HUES64 (cell line): ENCODE measurements at regions not wholly inside any gene's neighbourhood (a gene's known extent, or its start where the extent isn't known, plus 50 kb on each side); places are given as distances from the start of the nearest gene placed in this dataset.

ENCODE experiments used
- H3K27ac ChIP-seq: 2 replicates; pipeline ENCODE4 v1.7.0; 2013; ENCODE audit warnings: low read depth, low read length, inconsistent platforms
- H3K27me3 ChIP-seq: 2 replicates; pipeline ENCODE4 v1.6.1; 2013; ENCODE audit warnings: mild to moderate bottlenecking, low read length; ENCODE audit not compliant: insufficient read depth
- H3K36me3 ChIP-seq: 2 replicates; pipeline ENCODE4 v1.6.1; 2013; ENCODE audit warnings: mild to moderate bottlenecking, low read length; ENCODE audit not compliant: insufficient read depth
- H3K4me1 ChIP-seq: 2 replicates; pipeline ENCODE4 v1.6.1; 2013; ENCODE audit warnings: mild to moderate bottlenecking, low read length, moderate library complexity; ENCODE audit not compliant: insufficient read depth
- H3K4me3 ChIP-seq: 2 replicates; pipeline ENCODE4 v1.5.1; 2013; ENCODE audit warnings: mild to moderate bottlenecking, low read length, moderate library complexity
- H3K9ac ChIP-seq: 2 replicates; pipeline ENCODE4 v1.6.1; 2013; ENCODE audit warnings: mild to moderate bottlenecking, low read depth, low read length
- H3K9me3 ChIP-seq: 2 replicates; pipeline ENCODE4 v1.6.1; 2013; ENCODE audit warnings: low read depth, low read length; ENCODE audit not compliant: insufficient read depth
- WGBS: fragments of 150-250, 120-280 bp; methylation state at CpG from one replicate; pipeline ENCODE4 v1.1.7; 2013; ENCODE audit warnings: missing lambda C conversion rate; 5-methylcytosine and 5-hydroxymethylcytosine counted together

DNA sequence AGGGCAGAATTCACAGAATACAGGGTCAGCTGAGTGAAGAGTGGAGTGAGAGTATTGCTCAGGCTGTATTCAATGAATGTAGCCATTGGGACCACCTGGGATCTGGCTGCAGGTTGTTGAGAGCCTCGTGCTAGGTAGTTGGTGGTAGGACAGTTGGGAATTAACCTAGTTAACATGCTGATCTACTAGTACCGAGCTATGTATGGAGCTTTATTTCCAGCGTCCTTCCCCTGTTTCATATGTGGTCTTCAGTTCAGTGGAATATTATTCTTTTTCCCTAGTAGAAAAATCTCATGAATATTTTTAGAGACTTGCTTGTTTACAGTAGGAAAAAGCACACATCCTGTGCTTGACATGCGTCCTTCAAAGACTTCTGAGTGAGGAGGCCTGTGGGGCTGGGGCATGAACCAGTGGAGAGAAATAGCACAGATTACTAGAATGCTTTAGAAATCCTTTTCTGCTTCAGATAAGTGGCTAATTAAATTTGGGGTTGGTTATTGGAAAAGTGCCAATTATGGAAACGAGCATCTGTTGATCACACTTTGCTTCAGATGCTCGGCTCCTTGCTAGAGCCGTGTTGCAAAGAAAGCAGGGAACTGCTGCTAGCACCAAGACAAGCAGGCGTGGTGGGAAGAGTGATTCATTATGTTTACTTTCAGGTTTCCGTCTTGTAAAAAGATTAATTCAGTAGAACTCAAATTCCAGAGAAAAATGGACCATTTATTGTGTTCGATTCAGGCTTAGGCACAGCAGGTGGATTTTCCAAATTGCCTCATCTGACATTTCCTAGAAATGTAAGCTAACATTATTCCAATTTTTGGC, 53.6 kb downstream of the ARF6 start:
- Histone ChIP-seq H3K9ac (no peak overlapping the region), H3K36me3 (no peaks in the 10 kb centered on the region), H3K9me3 (no peaks in the 10 kb centered on the region), H3K4me1 (no peaks in the 10 kb centered on the region), H3K4me3 (no peak overlapping the region), H3K27ac (no peak overlapping the region), H3K27me3 (no peaks in the 10 kb centered on the region)
- WGBS: 81% methylated on average over 9 of the region's 10 CpGs

DNA sequence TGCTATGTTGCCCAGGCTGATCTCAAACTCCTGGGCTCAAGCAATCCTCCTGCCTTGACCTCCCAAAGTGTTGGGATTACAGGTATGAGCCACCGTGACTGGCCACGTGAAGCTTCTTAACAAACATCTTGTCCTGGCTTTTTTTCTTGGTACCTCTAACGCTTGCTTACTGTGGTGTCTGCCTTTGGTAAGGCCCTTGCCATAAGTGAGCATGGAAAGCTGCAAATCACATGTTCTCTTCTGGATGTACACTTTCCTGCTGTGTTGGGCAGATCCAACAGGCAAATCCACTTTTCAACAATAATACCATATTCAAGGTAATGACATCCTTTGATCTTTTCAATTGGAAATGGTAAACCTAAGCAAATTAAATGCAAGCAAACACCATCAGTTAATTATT, 54.6 kb downstream of the ARF6 start:
- H3K27ac ChIP-seq: no peak overlapping the region
- no peak overlapping the region for H3K9ac ChIP-seq
- no peak overlapping the region for H3K4me3 ChIP-seq
- no peaks in the 10 kb centered on the region for H3K27me3 ChIP-seq
- 93% methylated on average over 3 of the region's 3 CpGs for WGBS
- no peaks in the 10 kb centered on the region for H3K9me3 ChIP-seq
- no peaks in the 10 kb centered on the region for H3K4me1 ChIP-seq
- no peaks in the 10 kb centered on the region for H3K36me3 ChIP-seq

DNA sequence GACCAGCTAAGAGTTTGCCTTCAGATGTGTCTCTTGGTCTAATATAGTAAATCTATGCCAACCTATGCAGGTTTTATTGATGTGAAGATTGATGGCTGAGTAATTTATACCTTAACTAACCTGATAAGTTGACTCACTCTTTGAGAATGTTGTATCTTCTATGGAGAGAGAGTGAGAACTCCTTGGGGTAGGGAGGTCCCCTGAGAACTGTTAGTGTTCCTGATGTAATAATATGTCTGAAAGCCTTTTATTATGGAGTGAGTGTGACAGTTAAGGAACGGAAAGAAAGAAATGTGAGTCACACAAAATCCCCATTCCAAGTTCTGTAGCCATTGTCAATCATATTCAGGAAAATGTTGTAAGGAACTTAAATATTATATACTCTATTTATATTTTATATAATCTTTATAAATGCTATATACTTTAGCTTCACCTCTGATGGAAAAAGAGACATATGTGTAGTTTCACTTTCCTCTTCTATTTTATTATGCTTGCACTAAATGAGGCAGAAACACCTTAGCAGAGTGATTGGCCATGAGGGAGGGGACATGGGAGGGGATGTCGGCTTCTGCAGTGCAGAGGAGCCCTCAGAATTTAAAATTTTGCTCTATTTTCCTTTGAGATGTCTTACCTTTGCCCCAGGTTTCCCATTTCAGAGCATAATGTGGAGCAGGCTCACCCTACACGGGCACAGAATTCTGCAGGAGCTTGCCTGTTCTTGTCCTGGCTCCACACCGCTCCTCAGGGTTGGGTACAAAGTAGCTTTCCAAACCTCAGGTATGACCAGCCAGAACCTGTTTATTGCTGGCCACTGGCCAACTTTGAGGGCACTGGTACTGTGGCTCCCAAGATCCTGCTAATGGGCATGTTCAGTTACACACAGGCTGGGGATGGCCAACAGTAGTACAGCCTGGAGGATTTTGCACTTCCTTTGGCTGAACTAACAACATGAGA, 57.7 kb downstream of the ARF6 start:
- Histone ChIP-seq H3K9ac (no peak overlapping the region), H3K4me1 (no peaks in the 10 kb centered on the region), H3K36me3 (no peaks in the 10 kb centered on the region), H3K27me3 (no peaks in the 10 kb centered on the region), H3K27ac (no peak overlapping the region), H3K9me3 (no peaks in the 10 kb centered on the region), H3K4me3 (no peak overlapping the region)
- WGBS: 91% methylated on average over 3 of the region's 4 CpGs

DNA sequence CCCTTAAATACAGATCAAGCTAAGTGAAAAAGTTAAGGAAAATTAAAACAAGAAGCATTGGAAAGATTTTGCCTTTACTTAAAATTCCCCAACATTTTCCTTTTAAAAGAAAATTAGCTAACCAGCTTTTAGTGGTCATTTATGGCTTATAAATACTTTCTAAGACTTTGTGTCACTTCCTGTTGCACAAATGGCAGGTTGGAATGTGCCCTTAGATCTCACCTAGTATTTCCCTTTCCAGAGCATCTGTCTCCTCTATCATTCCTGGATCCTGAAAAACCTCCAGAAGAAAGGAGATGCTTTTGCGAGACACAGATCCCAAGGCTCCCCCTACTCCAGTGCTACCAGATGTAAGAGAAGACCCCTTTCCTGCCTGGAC, 58.3 kb downstream of the ARF6 start:
- no peak overlapping the region for H3K4me3 ChIP-seq
- no peaks in the 10 kb centered on the region for H3K36me3 ChIP-seq
- no peaks in the 10 kb centered on the region for H3K27me3 ChIP-seq
- 100% methylated on average over 1 of the region's 1 CpG for WGBS
- no peaks in the 10 kb centered on the region for H3K9me3 ChIP-seq
- no peak overlapping the region for H3K9ac ChIP-seq
- no peak overlapping the region for H3K27ac ChIP-seq
- no peaks in the 10 kb centered on the region for H3K4me1 ChIP-seq

DNA sequence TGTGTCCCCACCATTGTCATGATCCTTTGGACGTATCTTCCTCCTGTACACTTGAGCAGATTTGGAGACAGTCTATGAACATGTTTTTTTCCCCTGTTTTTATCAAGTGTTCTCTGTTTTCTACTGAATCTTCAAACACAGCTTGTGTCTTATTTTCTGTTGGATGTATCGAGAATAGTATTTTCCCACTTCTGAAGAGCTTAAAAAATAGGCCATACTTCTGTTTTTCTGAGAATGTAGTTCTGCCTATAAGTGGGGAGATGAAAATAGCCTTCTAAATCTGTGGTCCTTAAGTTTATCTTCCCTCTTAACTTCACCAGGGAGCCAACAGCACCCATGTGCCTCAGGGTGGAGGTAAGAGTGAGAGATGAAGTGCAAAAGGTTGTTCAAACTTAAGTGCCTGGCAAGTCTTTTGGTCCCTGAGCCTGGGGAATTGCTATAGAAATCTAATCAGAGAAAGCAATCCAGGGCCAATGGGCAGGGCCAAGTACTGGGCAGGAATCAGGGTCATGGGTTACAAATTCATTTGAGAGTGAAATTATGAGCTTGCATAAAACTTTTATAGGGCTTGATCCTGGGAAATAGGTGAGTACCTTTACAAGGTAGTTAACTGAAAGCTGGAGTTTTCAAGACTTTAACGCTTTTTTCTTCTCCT, 58.9 kb downstream of the ARF6 start:
- Histone ChIP-seq H3K4me1 (no peaks in the 10 kb centered on the region), H3K27ac (no peak overlapping the region), H3K4me3 (no peak overlapping the region), H3K9ac (no peak overlapping the region), H3K9me3 (no peaks in the 10 kb centered on the region), H3K27me3 (no peaks in the 10 kb centered on the region), H3K36me3 (no peaks in the 10 kb centered on the region)
- WGBS: 90% methylated on average over 3 of the region's 3 CpGs

DNA sequence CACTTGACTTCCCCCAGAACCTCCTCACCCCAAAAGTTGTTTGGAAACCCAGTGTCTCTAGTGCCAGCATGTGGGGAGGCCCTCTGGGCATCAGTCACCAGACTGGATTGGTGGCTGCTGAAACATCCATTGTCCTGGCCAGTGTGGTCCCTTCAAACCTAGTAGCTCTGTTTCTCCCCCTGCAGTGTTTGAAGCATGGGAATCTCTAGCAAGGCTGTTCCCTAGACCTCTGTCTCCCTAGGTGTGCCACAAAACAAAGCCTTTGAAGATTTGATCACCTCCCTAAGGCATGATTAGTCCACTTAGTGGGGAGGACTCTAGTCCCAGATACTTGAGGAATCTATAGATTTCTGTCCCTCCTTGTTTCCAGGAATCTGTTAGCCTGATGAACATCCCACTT, 60.3 kb downstream of the ARF6 start:
- Histone ChIP-seq H3K9me3 (no peaks in the 10 kb centered on the region), H3K27me3 (no peaks in the 10 kb centered on the region), H3K4me1 (no peaks in the 10 kb centered on the region), H3K9ac (no peak overlapping the region), H3K4me3 (no peak overlapping the region), H3K36me3 (no peaks in the 10 kb centered on the region), H3K27ac (no peak overlapping the region)

DNA sequence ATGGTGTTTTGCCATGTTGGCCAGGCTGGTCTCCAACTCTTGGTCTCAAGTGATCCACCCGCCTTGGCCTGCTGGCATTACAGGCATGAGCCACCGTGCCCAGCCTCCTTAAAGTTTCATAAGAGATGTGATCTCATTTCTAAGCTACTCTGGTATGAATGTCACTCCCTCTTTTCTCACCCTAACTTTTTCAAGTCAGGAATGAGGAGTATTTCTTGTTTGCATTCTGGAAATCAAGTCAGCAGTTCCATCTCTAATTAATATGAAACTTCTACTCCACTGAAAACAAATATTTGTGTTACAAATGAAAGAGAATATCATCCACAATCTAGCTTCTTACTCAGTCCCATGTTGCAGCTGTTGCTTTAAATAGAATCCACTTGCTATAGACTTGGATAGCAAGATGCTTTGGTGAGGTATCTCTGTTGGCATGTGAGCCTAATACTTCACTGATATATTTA, 61.3 kb downstream of the ARF6 start:
- Histone ChIP-seq H3K9me3 (no peaks in the 10 kb centered on the region), H3K4me1 (no peaks in the 10 kb centered on the region), H3K36me3 (no peaks in the 10 kb centered on the region), H3K9ac (no peak overlapping the region), H3K4me3 (no peak overlapping the region), H3K27me3 (no peaks in the 10 kb centered on the region), H3K27ac (no peak overlapping the region)
- WGBS: 92% methylated on average over 2 of the region's 2 CpGs

DNA sequence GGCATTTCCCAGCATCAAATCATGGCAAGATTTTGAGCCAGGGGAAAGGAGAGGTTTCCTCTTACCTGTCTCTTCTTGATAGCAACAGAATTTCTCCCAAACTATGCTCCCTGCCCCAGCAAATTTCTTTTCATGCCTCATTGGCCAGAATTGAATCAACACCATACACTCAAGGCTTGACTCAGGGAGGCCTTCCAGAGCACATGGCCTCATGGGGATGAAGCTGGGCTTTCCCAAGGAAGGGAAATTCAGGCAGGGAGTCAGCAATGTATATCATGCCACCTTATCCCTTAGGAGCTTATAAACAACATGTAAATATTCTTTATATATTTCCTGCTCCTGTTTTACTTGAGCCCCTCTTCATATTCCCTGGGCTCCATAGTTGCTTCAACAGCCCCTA, 62.1 kb downstream of the ARF6 start:
- no peak overlapping the region for H3K4me3 ChIP-seq
- no peak overlapping the region for H3K27ac ChIP-seq
- no peaks in the 10 kb centered on the region for H3K4me1 ChIP-seq
- no peaks in the 10 kb centered on the region for H3K9me3 ChIP-seq
- H3K36me3 ChIP-seq: no peaks in the 10 kb centered on the region
- H3K27me3 ChIP-seq: no peaks in the 10 kb centered on the region
- no peak overlapping the region for H3K9ac ChIP-seq

DNA sequence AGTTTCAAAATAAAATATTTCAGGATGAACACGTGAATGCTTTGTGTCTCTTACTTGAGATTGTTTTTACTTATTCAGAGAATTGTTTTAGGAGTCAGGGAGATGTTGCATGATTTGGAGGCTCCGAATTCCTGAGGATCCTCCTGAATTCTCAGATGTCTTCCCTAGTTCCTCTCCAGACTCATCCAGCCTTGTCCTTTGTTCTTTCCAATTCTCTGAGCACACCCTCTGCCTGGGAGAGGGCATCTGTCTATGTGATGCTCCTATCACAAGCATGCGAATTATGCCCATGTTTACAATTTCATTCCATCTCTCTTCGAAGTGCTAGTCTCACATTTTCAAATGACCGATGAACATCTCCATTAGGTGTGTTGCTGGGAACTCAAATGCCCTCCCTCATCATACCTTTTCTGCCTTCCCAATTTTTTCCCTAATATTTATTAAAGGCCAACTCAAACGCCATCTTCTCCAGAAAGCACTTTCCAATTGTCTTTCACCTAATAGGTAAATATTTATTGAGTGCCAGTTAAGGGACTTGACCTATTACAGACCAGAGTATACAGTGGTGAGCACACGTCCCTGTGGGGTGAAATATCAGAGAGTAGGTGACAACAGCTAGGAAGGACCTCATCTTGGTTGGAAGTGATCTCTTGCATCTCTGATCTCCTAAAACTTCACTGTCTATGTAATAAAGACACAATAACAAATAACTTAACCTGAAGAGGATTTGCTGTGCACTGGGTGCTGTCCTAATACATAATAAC, 64.4 kb downstream of the ARF6 start:
- no peaks in the 10 kb centered on the region for H3K27me3 ChIP-seq
- 91% methylated on average over 6 of the region's 7 CpGs for WGBS
- no peak overlapping the region for H3K27ac ChIP-seq
- H3K4me3 ChIP-seq: no peak overlapping the region
- peaks cover 4% of the 10 kb centered on the region; the same call in 1 of the 2 replicates for H3K4me1 ChIP-seq
- no peaks in the 10 kb centered on the region for H3K9me3 ChIP-seq
- H3K36me3 ChIP-seq: no peaks in the 10 kb centered on the region
- H3K9ac ChIP-seq: no peak overlapping the region

DNA sequence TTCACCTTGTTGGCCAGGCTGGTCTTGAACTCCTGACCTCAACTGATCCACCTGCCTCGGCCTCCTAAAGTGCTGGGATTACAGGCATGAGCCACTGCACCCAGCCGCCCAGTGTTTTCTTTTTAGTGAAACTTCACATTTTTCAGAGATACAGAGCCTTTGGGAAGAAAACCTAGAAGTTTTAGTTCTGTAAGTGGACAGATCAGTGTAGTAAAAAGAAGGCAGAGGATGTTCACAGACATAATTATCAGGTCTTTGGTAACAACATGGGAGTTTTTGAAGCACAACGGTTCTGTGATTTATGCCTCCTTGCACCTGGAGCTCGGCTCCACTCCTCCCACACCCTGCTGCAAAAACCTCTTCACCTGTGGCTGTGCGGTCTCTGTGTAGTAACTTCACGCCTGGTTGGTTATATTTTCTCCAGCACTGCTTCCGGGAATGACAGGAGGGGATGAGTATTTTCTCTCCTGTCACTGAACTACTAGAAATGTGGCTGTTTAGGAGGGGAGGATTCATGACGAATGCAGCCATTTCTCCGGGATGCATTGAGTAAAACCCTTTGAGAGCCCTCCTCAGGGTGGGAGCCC, 67.0 kb downstream of the ARF6 start:
- Histone ChIP-seq H3K36me3 (no peaks in the 10 kb centered on the region), H3K27ac (no peak overlapping the region), H3K27me3 (no peaks in the 10 kb centered on the region), H3K9me3 (no peaks in the 10 kb centered on the region), H3K4me1 (peaks cover 4% of the 10 kb centered on the region; the same call in 1 of the 2 replicates), H3K9ac (no peak overlapping the region), H3K4me3 (no peak overlapping the region)
- WGBS: 93% methylated on average over 9 of the region's 9 CpGs
